Vagina (tissue), 2 donors: ENCODE measurements at regions not wholly inside any gene's neighbourhood (a gene's known extent, or its start where the extent isn't known, plus 50 kb on each side); places are given as distances from the start of the nearest gene placed in this dataset.

Experiments
- CTCF ChIP-seq, 3 experiments: fragments of 450-650 bp in 2 of 3; fragments of 200-600 bp in 1 of 3; sonication (generic) in 1 of 3; IDR thresholded peaks; one replicate each; pipeline ENCODE4 v1.5.1; 2017 to 2019; ENCODE audit warnings: antibody characterized with exemption in 3 of 3, mild to moderate bottlenecking in 2 of 3, moderate library complexity in 2 of 3
- POLR2A ChIP-seq, 2 donors: fragments of 450-650 bp; IDR thresholded peaks; one replicate each; pipeline ENCODE4 v1.6.1; 2017; ENCODE audit warnings: antibody characterized with exemption in 2 of 2, mild to moderate bottlenecking in 2 of 2, moderate library complexity in 2 of 2

- TF ChIP-seq POLR2A (IDR thresholded peaks at IDR 0.05) (no peak), CTCF (IDR thresholded peaks at IDR 0.05) (no peak)
Measured at GRCh38 chr18:41783065-41783818, 171.8 kb upstream of the PIK3C3 start.
